ENCODE measurements at regions not wholly inside any gene's neighbourhood (a gene's known extent, or its start where the extent isn't known, plus 50 kb on each side); places are given as distances from the start of the nearest gene placed in this dataset.

DNA sequence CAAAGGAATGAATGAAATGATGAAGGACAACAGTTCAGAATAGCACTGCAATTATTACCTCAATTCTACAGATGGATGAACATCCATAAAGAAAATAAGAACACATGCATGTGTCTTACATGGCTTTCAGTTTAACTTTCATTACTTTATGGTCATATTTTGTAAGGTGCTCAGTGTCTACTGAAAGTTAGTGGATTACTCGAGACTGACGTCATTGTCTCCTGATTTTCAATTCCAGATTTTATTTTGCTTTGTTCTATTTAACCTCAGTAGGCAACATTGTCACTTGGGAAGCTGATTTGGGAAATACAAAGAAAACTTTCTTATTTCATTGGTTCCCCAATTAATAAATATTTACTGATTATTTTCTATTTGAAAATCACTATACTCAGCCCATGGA lies 363.7 kb downstream of the CHSY3 start:
- DNase-seq (ENCODE audit: low read depth in 2 of 2), result no peak

DNA sequence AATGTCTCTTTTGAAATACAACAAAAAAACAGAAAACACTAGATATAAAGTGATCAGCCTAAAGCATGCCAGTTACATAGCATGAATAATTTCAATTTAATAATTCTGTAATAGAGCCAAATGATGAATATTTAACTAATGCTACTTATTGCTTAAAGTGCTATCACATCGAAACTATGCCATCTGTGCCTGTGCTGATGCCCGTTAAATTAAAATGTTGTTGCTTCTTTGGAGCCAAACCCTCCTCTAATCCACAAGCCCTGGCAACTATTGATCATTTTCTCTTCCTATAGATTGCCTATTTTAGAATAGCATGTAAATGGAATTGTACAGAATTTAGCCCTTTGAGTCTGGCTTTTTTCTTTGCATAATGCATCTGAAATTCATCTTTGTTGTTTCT lies 356.2 kb downstream of the CHSY3 start:
- DNase-seq (ENCODE audit: low read depth in 2 of 2), result no peak

DNA sequence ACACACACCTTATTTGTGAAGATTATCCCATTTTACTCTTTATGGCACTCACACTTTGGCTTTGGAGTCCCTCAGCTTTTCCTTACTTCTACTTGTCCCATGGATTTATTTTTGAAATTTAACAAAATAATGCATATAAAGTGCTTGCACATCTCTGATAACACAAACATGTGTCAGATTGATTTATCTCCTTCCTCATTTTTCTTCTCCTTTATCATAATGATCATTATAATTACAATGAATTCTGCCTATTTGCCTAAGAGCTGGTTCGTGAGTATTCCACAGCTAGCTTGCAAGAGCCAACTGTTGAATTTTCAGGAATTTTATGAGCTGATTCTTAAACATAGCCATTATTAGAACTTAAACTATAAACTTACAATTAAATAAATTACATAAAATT lies 347.7 kb downstream of the CHSY3 start:
- DNase-seq (ENCODE audit: low read depth in 2 of 2), result no peak

DNA sequence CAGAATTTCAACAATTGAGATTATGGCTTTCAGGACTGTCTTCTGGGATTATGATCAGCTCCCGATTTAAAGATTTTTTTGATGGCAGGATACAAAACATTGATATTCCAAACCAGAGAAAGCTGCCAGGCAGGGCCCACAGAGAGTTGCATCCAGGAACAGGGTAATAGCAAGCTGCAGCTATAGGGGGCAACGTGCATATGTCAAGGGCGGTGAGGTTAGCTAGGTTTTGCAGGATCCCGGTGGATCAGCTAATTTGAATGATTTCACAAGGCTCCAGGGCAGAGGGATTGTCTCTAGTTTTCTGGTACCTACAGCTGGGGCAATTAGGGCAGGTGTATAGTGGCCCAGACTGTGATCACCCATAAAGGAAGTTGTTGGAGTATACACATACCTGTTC lies 339.4 kb downstream of the CHSY3 start:
- DNase-seq (ENCODE audit: low read depth in 2 of 2), result no peak

DNA sequence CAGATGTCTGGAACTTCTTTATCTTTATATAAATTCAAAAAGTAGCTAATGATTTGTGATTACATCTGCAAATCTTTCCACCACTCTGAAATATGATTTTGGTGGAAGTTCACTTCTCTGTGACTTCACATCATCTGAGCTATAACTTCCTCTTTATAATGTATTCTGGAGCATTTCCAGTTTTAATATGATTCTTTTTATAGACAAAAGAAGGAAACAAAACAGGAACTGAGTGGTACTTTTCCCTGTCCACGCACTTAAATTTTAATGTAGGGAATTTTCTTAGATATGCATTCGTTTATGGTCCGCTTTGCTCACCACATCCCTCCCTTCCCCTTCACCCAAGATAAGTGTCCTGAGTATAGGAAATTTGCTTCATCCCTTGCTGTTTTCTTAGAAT lies 333.5 kb downstream of the CHSY3 start:
- no peak for DNase-seq (ENCODE audit: low read depth in 2 of 2)
